Stimulated activated CD4-positive, alpha-beta T cell treated with anti-CD3 and anti-CD28 coated beads, TNF-alpha, amount 100 ng/mL, for 24 hours (primary cell): ENCODE measurements at regions not wholly inside any gene's neighbourhood (a gene's known extent, or its start where the extent isn't known, plus 50 kb on each side); places are given as distances from the start of the nearest gene placed in this dataset.

ENCODE experiments used
- DNase-seq, 3 experiments: peaks; one replicate each; pipeline ENCODE4 v3.0.0-alpha.2; 2020; ENCODE audit warnings: low read depth in 3 of 3

DNA sequence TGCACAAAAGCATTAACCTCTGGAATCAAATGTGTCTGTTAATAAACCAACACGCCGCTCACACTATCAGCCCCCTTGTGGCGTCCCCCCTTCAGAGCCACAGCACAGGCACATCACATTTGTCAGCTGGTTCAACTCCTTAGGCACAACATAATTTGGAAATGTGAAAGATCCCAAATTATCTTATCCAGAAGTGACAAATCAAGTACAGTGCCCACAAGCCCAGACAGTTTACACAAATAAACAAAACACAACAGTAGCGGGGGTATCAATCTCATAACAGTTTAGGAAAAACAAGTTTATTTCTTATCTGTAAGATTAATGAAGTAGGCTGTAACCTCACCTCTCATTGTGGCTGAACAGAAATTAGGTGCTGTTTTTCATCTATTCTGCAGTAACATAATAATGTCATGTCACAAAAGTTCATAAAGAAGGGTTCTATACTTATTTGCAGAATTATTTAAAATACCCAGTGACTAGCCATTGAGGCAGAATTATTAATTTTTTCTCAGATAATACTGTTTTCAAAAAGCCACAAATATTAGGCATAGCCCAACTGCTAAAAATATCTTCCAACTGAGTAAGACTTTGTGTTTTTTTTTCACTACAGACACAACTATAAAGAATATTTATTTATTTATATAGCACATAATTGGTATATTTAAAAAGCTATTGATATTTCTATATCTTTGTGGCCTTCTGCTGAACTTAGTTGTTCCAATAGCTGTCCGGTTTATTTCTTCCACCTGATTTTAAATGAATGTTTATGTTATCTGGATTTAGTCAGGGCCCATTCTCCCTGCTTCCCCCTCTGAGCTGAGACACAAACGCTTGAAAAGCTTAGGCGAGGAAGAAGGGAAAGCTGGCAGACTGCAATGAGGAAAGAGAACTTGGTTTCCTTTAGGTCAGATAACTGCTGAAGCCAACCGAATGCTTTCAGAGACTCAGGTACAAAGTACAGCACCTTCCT lies 214.7 kb downstream of the QDPR start:
- no peak for DNase-seq

DNA sequence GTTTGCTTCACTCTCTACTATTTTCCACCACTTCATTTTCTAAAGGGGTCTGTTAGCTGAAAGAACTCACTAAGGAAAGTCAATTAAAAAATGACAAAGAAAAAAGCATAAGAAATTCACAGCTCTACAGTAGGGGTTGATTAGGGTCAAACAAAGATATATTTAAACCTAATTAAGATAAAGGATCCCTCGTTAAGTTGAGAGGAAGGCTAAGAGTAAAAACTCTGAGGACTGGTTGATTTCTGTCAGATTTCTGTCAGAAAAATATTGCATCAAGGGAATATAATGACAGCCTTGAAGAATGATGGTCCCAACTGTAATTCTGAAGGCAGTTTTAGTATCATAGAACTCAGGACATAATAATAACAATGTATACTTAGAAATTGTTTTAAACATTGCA lies 218.0 kb downstream of the QDPR start:
- DNase-seq, result no peak

DNA sequence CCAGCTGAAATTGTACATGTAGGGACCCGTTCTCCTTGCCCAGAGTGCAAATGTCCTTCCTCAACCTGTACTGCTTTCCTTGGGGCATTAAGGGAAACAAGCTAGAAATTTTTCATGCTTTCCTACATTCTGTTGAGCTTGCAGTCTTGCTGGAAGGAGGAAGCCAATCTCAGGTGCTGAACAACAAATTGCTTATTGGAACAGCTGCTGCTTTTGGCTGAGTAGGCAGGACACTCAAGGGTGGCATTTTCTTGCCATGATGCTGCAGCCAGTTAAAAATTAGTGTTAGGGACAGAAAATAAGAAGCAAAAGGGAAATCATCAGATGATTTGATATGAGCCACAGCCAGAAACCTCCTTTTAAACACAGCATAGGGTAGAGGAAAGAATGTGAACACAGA lies 223.7 kb downstream of the QDPR start:
- no peak for DNase-seq

DNA sequence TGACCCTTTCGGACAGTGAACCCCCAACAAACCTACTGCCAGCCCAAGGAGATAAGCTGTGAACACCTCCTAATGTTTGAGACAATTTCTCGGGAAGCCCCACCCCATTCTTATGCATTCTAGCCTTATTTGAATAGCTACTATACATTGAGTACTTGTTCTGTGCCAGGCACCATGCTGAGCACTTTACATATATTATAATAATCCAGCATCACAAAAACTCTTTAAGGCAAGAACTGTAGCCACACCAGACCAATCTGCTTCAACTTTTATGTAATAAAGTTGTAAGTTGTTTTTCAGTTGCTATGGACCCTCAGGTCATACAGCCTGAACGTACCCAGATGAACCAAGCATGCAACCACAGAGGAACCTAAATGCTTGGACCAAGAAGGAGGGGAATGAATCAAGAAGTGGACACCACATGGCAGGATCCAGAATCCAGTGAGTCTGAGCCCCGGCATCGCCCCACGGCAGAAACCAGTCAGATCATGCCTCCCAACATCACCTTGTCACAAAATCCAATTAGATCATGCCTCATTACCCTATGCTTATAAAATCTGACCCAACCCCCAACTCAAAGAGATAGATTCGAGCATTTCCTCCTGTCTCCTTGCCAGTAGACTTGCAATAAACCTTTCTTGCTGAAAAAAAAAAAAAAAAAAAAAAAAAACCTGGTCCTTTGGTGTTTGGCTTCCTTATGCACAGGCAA lies 225.0 kb downstream of the QDPR start:
- no peak for DNase-seq

DNA sequence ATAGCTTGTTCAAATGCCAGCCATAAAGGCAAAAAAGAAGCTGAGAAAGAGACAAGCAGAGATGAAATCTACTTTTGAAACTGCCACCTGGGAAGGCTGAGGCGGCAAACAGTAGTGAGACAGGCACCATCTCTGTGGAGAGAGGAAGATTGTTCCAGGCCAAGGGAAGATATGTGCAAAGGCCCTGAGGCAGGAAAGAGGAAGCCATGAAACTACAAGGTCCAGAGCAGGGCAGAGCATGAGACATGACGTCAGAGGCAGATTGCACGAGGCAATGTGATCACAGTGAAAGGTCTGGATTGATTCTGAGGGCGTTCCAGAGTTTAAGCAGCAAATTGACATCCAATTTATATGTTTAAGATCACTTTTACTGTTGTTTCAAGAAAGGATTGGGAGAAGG lies 226.1 kb downstream of the QDPR start:
- no peak for DNase-seq

DNA sequence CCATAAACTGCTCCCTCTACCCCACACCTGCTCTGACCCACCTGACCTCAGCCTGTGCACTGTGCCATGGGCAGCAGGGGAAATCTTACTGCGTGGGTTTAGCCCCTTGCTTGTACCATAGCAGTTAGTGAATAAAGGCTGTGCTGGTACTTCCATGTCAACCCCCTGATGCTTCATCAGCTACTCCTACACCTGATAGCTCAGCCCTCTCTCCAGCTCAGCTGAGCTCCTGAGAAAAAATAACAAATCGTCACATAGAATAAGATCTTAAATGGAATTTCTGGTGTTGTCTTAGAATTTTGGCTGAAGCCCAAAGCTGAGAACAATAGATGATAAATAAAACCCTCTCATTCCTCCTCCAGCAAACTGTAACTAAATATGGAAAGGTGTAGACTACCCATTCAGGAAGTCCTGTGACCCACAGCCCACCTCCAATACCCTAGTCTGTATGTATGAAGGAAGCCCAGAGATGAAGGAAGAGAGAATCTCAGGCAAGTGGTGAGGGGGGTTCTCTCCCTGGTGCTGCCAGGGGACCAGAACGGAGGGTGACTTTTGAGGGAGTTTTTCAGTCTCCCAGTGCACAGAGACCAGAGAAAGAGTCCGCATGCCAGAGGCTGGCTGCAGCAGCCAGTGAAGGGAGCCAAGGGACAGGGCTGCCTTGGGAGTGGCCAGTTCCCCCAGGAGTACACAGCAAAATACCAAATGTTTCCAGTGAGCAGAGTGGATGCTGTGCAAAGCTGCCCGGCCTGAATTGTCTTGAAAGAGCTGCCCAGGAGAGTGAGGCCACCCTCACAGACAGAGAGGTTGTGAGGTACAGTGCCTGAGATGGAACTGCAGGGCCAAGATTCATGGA lies 227.3 kb downstream of the QDPR start:
- no peak for DNase-seq

DNA sequence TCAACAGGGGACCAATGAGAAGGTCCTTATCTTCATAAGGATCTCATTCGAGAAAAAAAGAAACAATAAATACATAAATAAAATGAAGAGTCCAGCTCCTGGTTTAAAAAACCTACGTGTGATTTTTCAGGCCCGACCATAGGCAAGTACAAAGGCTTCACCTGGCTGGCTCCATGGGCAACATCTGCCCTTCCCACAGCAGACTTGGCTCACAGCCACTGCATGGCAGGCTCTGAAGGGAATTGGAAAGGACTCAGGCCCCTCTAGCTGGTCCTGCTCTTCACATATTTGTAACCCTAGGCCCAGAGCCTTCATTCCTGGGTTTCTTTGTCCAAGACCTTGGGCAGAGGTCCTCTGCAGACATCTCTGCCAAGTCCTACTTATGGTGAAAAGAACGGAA lies 228.1 kb downstream of the QDPR start:
- DNase-seq, result no peak

DNA sequence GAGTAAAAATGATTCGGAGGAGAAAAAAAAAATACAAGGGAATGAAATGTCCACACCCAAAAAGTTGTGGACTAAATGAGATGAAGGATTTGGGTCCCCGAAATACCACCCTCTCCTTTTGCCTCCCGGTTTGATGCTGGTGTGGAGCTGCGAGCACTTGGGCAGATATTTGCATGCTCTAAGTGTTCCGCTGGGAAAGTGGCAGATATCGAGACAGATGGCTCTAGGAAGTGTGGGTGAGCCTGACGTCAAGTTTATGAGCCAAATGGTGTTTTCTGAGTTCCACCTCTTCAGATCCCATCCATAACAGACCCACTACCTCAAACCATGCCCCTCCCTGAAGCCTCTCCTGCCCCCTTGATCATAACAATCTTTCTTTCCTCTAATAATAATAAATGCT lies 228.6 kb downstream of the QDPR start:
- DNase-seq, result no peak

DNA sequence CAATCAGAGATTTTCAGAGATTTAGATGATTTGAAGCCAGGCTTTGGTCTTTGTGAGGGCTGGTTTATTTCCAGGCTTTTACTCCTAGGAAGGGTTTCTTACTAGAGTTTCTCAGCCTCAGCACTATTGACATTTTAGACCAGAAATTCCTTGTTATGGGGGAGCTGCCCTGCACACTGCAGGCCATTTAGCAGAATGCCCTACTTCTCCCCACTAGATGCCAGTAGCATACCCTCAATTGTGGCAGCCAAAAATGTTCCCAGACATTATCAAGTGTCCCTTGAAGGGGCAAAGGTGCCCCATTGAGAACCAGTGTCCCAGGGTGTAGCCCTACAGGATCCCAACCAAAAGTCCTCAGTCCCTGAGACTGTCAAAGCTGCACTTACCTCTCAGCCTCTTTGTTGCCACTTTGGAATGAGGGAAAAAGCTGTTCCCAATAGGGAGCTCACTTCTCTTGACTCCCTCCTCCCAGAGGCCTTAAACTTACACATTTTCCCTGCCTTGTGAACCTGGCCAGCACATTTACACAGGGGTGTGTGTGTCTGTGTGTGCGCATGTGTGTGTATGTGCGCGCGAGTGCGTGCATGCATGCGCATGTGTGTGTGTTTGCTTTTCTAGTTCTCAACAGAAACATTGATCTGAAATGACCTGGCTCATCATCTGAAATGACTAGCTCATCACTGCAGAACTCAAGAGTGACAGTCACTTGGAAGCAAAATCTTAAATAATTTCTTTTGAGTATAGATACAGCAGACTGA lies 231.4 kb downstream of the QDPR start:
- no peak for DNase-seq

DNA sequence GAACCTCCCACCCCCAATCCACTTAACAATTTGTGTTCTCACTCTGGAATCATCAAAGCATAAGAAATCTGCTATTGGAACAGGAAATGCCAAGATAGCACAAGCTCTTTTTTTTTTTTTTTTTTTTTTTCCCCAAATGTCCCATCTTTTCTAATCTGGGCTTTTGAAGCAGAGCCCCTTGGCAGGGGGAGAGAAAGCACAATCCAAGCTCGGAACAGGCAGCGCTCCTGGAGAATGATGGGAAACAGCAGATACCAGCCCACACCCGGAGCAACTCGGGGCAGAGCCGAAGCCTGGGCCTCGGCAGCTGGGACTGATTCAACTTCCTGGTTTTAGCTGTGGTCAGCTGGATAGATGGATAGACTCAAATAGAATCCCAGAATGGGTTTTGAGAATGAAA lies 235.1 kb downstream of the QDPR start:
- DNase-seq, result no peak

DNA sequence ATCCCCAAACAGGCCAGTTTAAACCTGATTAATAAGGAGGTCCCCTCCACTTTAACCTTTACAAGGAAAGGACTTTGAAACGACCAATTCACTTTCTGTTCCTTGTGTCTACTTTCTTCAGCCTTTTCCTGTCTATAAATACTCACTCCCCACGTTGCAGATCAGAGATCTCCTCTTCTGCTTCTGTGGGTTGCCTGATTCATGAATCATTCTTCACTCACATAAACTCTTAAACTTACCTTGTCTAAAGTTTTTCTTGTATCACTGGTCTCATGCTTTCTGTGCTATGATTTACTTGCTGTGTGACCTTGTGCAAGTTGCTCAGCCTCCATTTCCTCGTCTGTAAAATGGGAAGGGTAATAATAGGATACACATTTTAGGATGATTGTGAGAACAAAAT lies 236.1 kb downstream of the QDPR start:
- DNase-seq, result no peak

DNA sequence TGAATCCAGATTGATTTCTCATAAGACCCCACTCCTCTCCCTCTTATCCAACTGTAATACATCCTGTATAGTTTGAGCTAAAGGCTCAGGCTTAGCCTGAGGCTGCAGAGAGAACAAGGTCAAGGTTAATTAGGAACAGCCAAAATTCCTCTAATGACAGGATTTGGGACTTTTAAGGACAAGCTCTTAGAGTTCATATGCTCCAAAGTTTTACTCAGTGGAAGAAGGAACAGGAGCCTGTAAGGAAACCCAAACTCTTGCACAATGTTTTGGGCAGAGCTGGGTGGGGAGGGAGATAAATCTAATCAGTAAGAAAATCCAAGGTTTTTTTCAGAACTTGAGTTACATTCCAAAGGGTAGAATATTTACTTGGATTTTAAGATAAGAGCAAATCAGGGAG lies 238.8 kb downstream of the QDPR start:
- no peak for DNase-seq

DNA sequence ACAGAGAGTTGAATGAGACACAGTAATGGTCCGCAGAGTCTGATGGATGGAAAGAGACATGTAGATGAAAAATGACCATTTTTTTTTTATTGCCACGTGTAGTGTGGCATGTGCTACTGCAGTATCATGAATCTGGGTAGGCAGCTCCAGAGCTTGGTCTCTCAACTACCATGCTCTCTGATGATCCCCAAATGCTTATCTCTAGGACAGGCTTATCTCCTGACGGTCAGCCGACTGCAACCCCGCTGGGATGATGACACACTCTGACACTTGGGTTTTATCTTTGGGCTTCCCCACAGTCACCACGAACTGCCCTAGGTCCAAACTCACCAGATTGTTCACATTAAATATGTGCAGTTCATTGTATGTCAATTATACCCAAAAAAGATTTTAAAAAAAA lies 239.7 kb downstream of the QDPR start:
- no peak for DNase-seq

DNA sequence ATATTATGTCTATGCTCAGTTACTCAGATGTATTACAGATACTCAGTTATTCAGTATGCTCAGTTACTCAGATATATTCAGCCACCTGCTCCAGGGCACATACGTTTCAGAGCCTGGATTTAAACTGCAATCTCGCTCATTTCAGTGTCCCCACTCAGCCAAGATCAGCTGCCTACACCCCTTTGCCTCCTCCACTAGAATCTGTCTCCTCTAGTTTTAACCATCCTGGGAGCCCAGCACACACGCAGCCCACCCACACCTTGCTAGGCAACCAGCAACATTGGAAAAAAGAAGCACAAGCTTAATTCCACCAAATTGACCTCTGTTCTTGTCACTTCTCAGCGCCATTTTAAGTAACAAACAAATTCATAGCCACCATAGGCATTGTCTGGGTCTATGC lies 246.2 kb downstream of the QDPR start:
- no peak for DNase-seq

DNA sequence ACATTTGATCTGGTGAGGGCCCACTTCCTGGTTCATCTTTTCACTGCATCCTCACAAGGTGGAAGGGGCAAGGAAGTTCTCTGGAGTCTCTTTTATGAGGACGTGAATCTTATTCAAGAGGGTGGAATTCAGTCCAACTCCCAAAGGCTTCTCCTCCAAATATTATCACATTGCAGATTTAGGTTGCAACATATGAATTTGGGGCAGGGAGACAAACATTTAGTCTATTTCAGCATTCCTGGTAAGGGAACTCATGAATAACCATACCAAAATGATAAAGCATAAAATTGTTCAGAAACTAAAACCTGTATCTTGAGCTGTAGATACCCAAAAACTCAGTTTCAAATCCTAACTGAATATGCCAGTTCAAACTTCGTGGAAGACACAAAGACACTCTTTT lies 246.8 kb downstream of the QDPR start:
- no peak for DNase-seq

DNA sequence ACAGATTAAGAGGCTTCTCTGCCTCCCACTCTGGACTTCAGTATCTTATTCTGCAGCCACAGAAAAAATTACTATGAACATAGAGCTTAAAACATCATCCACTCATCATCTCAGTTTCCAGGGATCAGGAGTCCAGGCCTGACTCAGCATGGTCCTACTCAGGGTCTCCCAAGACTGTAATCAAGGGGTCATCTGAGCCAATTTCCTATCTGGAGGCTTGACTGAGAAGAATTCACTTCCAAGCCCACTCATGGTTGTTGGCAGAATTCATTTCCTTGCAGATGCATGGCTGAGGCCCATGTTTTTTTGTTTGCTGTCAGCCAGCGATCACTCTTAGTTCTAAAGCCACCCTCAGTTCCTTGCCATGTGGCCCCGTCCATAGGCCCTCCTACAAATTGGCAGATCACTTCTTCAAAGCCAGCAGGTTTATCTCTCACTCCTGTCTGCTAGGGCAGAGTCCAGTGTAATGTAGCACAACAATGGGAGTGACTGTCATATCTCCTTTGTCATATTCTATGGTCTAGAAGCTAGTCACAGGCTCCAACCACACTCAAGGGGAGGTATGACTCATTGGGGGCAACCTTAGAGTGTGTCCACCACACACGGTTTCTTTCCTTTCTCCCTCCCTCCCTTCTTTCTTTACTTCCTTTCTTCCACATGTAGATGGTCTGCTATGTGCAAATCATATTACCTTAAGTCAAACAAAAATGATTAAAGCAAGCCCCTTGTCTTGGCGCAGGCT lies 251.6 kb downstream of the QDPR start:
- DNase-seq, result no peak

DNA sequence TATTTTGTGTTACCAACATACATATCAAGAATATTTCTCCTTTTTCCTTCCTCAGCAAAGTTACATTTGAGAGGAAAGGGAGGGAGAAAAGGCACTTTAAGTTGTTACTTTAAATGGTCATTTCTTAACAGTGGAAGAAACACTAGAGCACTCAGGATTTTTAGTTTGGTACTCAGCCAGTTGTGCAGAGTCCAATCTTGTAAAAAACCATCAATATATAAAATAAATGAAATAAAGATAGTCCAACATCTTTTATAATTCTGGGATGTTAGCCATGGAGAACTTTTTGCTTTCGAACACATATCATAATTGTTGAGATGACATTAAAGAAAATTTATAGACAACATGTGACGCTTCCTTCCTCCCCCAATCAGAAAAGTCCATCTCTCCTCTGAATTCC lies 253.8 kb downstream of the QDPR start:
- no peak for DNase-seq

DNA sequence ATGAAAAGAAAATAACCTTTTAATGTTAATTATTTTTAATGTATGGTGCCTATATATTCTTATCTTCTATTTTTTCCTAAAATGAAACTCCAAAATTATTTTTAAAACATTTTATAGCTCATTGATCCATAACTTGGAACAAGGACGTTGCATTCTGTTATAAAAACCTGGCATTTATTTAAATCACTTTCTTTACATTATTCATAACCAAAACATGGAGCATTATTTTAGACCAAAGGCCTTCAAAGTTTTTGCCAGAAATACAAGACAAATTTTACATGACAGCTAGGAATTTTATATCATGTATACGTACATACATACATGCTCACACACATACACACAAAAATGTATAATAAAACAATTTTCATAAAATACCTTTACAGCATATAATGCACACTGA lies 259.8 kb downstream of the QDPR start:
- DNase-seq, result no peak

DNA sequence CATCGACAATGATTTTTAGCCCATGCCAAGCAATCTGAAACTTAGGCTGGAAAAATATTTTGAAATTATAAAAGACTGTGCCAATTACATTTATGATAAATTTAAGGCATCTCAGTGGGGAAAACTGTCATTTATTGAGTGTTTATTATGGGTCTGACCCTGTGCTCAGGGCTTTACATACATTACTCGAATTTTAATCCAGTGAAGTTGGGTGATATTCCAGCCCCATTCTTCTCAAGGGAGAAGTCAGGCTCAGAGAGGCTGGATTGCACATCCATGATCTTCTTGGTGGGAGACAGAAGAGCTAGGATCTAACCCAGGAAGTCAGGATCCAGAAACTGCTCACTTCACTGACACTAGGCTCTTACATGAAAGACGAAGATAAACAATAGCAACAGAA lies 260.8 kb downstream of the QDPR start:
- no peak for DNase-seq

DNA sequence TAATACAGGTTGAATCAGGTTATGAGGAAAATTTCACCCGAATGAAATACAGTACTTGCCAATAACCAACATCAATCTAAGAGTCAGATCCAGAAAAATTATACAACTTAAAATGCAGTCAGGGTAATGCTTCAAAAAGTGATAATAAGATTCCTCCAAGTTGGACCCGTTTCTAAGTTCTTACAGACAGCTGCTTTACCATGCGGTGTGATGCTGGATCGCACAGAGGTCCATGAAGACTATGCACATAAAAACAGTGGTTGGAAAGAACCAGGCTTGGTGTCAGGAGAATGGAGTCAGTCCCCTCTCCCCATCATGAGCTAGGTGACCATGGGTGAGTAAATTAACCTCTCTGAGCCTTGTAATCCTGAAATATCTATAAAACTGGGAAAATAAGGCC lies 261.3 kb downstream of the QDPR start:
- DNase-seq, result no peak

DNA sequence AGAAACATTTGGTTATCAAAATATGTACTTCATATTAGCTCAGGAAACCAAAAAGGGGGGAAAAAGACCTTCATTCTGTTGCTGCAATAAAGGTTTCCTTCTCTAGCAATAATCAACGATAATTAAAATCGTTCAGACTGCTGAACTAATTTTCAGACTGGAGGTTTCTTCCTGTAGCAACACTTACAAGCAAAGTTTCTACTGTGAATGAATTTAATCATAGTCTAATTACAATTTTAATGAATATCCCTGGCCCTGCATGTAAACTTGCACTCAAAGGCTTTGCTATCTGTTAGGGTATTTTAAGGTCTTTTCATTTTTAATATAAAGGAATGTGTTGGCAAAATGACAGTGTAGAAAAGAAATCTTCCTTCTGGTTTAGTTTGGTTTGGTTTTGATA lies 265.2 kb downstream of the QDPR start:
- no peak for DNase-seq
